IPS-20b (cell line): ENCODE measurements at regions not wholly inside any gene's neighbourhood (a gene's known extent, or its start where the extent isn't known, plus 50 kb on each side); places are given as distances from the start of the nearest gene placed in this dataset.

Experiments
- H3K27ac ChIP-seq: one replicate; pipeline ENCODE4 v1.5.1; 2013; ENCODE audit warnings: low read length
- H3K27me3 ChIP-seq: 2 replicates; pipeline ENCODE4 v1.6.1; 2013; ENCODE audit warnings: mild to moderate bottlenecking, low read length, inconsistent platforms; ENCODE audit not compliant: insufficient read depth
- H3K36me3 ChIP-seq: 2 replicates; pipeline ENCODE4 v1.6.1; 2013; ENCODE audit warnings: low read depth, mild to moderate bottlenecking, inconsistent platforms, low read length, moderate library complexity; ENCODE audit not compliant: insufficient read depth
- H3K4me1 ChIP-seq: 2 replicates; pipeline ENCODE4 v1.6.1; 2013; ENCODE audit warnings: mild to moderate bottlenecking, control low read depth, inconsistent platforms, low read length, moderate library complexity; ENCODE audit not compliant: insufficient read depth
- H3K4me3 ChIP-seq: 2 replicates; pipeline ENCODE4 v1.5.1; 2013; ENCODE audit warnings: mild to moderate bottlenecking, low read length, inconsistent platforms
- H3K9ac ChIP-seq: 2 replicates; pipeline ENCODE4 v1.6.1; 2013; ENCODE audit warnings: low read depth, mild to moderate bottlenecking, inconsistent platforms, low read length, moderate library complexity
- H3K9me3 ChIP-seq: 2 replicates; pipeline ENCODE4 v1.6.1; 2013; ENCODE audit warnings: mild to moderate bottlenecking, low read depth, low read length, inconsistent platforms; ENCODE audit not compliant: insufficient read depth

DNA sequence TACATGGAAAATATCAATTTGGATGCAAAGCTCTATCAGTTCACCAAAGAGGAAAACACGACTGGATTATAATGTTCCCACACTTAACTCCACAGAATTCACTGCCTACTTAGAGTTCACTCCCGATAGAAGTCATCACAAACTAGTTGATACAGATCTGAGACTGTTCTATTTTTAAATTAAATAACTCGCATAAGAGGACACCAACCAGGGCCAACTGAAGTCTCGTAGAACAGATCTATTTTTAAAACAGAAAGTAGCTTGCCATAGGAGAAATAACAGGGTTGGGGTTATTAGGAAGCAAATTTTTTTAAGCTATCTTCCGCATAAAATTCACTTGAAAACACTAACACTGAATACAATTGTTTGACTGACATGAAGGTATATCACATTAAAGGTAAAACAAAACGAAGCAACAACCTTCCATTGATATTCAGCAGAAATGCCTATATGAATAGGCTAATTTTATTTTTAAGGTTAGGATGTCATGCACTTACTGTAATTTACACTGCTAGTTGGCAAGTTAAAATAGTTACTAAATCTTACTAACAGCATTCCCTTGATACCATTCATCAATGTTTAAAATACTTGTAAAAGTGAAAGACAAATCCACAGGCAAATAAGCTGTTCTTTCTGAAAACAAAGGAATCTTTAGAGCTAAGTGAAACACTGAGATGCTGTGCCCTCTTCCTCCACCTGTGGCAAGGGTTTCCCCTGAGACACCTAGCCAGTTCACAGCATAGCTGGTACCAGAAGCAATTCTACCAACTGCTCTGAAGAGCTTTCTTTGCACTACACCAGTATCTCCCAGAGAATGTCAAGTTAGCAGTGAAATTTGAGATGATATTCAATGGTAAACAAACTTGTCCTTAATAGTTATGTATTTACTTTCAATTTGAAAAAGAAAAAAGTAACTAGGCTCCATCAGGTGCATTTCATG is 186.7 kb upstream of the ANK3 start:
- no peaks in the 10 kb centered on the region for H3K36me3 ChIP-seq
- no peak overlapping the region for H3K9ac ChIP-seq
- no peaks in the 10 kb centered on the region for H3K9me3 ChIP-seq
- H3K27me3 ChIP-seq: no peaks in the 10 kb centered on the region
- H3K27ac ChIP-seq: no peak overlapping the region
- no peak overlapping the region for H3K4me3 ChIP-seq
- peaks cover 37% of the 10 kb centered on the region for H3K4me1 ChIP-seq

DNA sequence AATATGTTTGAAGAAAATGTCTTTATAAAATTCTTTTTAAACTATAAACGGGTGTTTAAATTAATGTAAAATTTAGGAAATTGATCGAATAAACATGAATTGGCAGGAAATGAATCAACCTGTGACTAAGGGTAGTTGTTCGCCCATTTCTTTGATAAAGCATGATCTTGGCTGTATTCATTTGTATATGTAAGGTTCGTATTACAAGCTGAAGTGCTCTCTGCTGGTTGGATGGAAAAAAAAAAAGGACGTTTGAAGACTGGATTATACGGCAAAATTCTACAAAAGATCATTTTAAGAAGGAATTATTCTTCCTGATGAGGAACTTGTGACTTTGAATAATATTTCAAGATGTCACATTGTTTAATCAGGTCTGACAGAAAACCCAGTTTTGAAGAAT is 185.4 kb upstream of the ANK3 start:
- Histone ChIP-seq H3K4me1 (peaks cover 38% of the 10 kb centered on the region), H3K27me3 (no peaks in the 10 kb centered on the region), H3K27ac (no peak overlapping the region), H3K9me3 (no peaks in the 10 kb centered on the region), H3K36me3 (no peaks in the 10 kb centered on the region), H3K9ac (no peak overlapping the region), H3K4me3 (no peak overlapping the region)

DNA sequence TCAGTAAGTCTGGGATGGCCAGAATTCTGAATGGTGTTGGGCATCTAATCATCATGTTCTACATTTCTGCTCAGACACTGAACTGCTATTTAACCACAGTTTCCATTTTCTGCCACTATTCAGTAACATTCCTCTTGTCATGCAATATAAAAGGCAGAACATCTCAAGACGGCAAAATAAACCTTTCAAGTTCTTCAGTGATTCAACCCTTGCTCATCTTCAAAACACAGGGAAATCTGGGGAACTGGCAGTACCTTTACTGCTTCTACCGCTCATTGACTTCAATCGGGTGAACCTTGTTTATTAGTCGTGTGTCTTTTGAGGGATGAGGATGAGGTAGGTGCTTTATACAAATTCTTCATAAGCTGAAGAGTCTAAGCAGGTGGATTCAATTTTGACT is 184.7 kb upstream of the ANK3 start:
- no peak overlapping the region for H3K27ac ChIP-seq
- no peaks in the 10 kb centered on the region for H3K9me3 ChIP-seq
- no peaks in the 10 kb centered on the region for H3K27me3 ChIP-seq
- no peak overlapping the region for H3K9ac ChIP-seq
- no peak overlapping the region for H3K4me3 ChIP-seq
- H3K36me3 ChIP-seq: no peaks in the 10 kb centered on the region
- H3K4me1 ChIP-seq: peaks cover 38% of the 10 kb centered on the region

DNA sequence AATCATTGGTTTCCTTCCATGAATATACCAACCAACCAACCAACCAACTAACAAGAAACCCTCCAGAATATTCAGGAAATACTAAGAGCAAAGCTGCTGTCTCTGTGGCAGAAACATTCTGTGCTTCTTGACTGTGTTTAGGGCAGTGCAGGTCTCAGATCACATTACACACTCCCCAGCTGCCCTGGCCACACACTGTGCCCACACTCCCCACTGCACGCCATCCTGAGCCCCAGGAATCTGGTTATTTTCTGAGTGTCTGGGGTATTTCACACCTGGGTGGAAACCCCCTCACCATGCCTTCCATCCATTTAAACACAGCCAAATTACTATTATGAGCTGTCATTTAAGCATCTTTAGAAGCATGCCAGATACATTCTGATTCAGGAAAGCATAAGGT is 183.7 kb upstream of the ANK3 start:
- Histone ChIP-seq H3K4me1 (peaks cover 38% of the 10 kb centered on the region), H3K27me3 (no peaks in the 10 kb centered on the region), H3K27ac (no peak overlapping the region), H3K9ac (no peak overlapping the region), H3K36me3 (no peaks in the 10 kb centered on the region), H3K9me3 (no peaks in the 10 kb centered on the region), H3K4me3 (peak overlapping the region; percentile 56; the same call in 1 of the 2 replicates)

DNA sequence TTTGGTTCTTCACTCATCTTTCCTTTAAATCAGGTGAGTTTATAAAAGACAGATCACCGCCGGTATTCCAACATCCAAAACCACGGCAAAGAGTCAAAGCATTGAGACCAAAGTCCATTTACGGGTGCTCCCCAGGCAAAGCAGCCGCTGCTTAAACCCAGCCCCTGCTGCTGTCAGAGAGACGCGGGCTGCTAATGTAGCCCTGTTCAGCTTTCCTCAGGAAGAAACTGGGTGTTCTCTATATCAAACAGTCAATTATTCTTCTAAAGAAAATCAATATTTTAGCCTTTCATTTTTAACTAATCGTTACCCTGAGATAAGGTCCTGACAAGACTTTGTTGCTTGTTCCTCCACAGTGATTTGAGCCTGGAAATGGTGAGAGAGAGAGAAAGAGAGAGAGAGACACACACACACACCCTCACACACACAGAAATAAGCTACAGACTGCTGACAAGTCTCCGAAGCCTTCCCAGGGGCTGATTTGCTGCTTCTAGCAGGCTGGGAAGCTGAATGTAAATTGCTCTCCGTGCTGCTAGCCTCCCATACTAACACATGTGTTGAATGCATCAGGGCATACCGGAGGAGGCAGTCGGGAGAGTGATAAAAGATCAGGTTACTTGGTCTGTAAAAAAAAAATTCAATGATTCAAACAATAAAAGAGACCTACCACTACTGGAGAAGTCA is 183.0 kb upstream of the ANK3 start:
- peak overlapping the region; percentile 56 for H3K4me3 ChIP-seq
- peaks cover 38% of the 10 kb centered on the region for H3K4me1 ChIP-seq
- peak overlapping the region; percentile 63 for H3K9ac ChIP-seq
- no peaks in the 10 kb centered on the region for H3K36me3 ChIP-seq
- no peaks in the 10 kb centered on the region for H3K27me3 ChIP-seq
- H3K27ac ChIP-seq: no peak overlapping the region
- no peaks in the 10 kb centered on the region for H3K9me3 ChIP-seq

DNA sequence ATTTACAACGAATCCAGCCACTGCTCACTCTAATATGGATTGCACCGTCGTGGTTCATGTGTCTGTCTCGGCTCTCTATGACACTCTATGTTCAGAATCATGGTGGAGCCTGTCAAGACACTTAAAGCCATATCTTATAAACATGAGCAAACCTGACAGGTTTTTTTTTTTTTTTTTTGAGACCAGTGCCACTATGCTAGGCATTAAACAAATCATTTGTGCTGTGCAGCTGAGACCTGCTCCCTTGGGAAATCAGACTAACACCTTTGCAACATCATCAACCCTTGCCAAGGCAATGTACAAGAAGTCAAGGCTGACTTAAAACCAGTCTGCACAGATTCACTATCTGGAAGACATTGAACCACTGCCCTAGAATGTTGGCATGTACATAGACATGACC is 181.2 kb upstream of the ANK3 start:
- H3K9me3 ChIP-seq: peaks cover 11% of the 10 kb centered on the region
- H3K4me1 ChIP-seq: peaks cover 35% of the 10 kb centered on the region
- no peaks in the 10 kb centered on the region for H3K36me3 ChIP-seq
- no peaks in the 10 kb centered on the region for H3K27me3 ChIP-seq
- H3K9ac ChIP-seq: no peak overlapping the region
- H3K4me3 ChIP-seq: no peak overlapping the region
- no peak overlapping the region for H3K27ac ChIP-seq

DNA sequence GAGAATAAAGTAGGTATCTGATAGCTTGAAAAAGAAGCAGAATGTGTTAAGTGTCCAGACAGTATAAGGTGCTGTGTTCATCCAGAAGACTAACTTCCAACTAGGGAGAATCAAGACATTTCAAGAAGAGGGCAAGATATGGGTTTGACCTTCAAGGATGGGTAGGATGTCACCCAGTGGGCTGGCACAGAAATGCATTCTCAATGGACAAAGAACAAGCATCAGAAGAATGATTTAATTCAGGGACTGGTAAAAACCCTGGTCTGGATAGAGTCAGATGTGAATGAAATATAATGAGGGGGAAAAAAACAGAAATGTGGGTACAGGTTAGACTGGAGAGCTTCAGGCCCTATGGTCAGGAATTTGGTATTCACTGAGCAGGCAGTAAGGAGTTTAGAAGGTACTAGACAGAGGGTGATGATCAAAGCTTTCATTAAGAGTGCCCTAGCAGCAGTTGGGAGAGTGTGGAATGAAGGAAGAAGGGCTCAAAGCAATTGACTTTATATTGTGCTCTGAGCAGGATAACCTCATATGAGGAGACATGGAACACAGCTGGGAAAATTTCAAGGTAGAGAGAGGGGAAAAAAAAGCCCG is 180.7 kb upstream of the ANK3 start:
- Histone ChIP-seq H3K36me3 (no peaks in the 10 kb centered on the region), H3K27ac (no peak overlapping the region), H3K4me1 (peaks cover 32% of the 10 kb centered on the region)

DNA sequence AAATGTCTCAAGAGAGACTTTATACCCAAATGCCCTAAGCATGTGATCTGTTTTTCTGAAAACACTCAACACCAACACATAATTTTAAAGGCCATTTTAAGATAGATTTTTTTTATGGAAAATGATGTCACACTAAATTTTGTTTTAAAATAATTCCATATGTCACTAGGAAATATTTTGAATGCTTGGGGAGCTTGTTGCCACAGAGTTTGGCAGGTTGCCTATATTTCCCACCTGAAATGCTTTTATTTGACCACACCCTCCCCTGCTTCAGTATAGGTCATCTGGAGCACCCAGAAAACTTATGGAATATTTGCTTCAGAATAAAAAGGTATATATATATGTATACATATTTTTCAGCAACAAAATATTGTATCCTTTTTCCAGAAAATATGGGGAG is 180.0 kb upstream of the ANK3 start:
- no peak overlapping the region for H3K9ac ChIP-seq

More for the DNA sequence above, 180.7 kb upstream of the ANK3 start:
- no peaks in the 10 kb centered on the region for H3K27me3 ChIP-seq
- H3K9me3 ChIP-seq: peaks cover 15% of the 10 kb centered on the region
- H3K4me3 ChIP-seq: no peak overlapping the region
- no peak overlapping the region for H3K9ac ChIP-seq

DNA sequence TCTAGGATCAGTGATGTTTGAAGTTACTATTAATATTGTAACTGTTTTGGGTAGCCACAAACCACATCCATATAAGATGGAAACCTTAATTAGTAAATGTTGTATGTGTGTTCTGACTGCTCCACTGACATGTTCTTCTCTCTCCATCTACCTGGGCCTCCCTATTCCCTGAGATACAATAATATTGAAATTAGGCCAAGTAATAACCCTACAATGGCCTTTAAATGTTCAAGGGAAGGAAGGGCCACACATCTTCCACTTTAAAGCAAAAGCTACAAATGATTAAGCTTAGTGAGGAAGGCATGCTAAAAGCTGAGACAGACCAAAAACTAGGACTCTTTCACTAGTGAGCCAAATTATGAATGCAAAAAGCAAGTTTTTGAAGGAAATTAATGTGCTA is 176.4 kb upstream of the ANK3 start:
- H3K9ac ChIP-seq: no peak overlapping the region
- H3K4me3 ChIP-seq: no peak overlapping the region
- H3K27me3 ChIP-seq: no peaks in the 10 kb centered on the region

More for the DNA sequence above, 180.0 kb upstream of the ANK3 start:
- Histone ChIP-seq H3K4me3 (no peak overlapping the region), H3K27me3 (no peaks in the 10 kb centered on the region), H3K36me3 (no peaks in the 10 kb centered on the region), H3K4me1 (peaks cover 26% of the 10 kb centered on the region), H3K9me3 (peaks cover 18% of the 10 kb centered on the region), H3K27ac (no peak overlapping the region)

DNA sequence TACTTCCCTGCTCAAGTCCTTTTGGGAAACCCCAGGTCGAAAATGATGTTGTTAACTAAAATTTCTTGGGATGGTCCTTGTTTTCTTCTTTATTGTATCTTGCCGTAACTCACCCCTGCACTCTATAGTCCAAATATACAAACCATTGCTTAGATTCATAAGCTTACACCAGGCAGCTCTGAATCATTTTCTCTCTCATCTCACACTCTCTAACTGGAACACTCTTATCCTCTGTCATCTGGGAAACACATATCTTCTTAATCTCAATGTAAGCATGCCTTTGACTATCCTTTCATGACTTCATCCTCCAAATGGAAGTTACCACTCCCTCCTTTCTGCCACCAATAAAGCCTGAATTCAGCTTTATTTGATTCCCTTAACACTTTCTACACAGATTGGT is 175.8 kb upstream of the ANK3 start:
- Histone ChIP-seq H3K9ac (no peak overlapping the region), H3K27ac (no peak overlapping the region), H3K27me3 (no peaks in the 10 kb centered on the region), H3K4me3 (no peak overlapping the region), H3K36me3 (no peaks in the 10 kb centered on the region), H3K9me3 (peaks cover 18% of the 10 kb centered on the region), H3K4me1 (no peaks in the 10 kb centered on the region)

More for the DNA sequence above, 176.4 kb upstream of the ANK3 start:
- no peak overlapping the region for H3K27ac ChIP-seq
- H3K9me3 ChIP-seq: peaks cover 18% of the 10 kb centered on the region
- no peaks in the 10 kb centered on the region for H3K36me3 ChIP-seq
- H3K4me1 ChIP-seq: no peaks in the 10 kb centered on the region

DNA sequence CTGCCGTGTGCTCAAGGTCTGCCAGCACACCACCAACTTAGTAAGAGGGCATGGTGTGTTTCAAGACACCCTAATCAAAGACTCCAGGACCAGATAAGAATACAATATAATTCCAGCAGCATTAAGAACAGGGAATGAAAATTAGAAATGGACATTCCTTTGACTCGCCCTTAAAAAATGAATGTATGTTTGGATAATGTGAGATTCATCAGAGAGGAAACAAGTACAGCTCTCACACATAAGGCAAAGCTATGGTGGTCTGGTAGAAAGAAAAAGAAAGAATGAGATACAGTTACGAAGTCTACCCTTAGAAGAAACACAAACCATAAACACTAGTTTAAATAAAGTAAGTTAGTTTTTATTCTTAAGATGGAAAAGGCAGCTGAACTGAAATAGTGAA is 174.8 kb upstream of the ANK3 start:
- Histone ChIP-seq H3K27ac (no peak overlapping the region), H3K4me3 (no peak overlapping the region), H3K4me1 (no peaks in the 10 kb centered on the region)

More for the DNA sequence above, 174.8 kb upstream of the ANK3 start:
- Histone ChIP-seq H3K36me3 (no peaks in the 10 kb centered on the region), H3K9me3 (peaks cover 18% of the 10 kb centered on the region), H3K27me3 (no peaks in the 10 kb centered on the region), H3K9ac (no peak overlapping the region)
